ENCODE measurements at regions not wholly inside any gene's neighbourhood (a gene's known extent, or its start where the extent isn't known, plus 50 kb on each side); places are given as distances from the start of the nearest gene placed in this dataset.
"Not testable (repeated sequence)": the region's sequence is repeated elsewhere in the genome, so short reads cannot be mapped to it uniquely, and the experiment has no call there.

- DNase-seq (ENCODE audit: low spot score): no peak
These were observed 573.1 kb upstream of the KLF4 start for GRCh38 chr9:108062680-108063079.

DNA sequence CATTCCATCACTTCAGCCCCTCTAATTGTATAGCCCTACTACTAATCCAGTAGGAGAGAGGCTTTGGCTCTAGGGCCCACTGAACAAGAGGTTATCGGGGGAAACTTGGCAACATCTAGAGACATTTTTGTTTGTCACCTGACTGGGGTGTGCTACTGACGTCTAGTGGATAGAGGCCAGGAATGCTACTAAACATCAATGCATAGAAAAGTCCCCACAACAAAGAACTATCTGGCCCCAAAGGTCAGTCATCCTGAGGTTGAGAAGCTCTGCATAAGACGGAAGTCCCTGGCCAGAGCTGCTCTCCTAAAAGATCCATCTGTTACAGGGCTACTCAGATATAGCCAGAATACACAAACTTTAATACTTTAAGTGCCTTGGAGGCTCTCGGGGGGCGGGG, 570.6 kb upstream of the KLF4 start:
- DNase-seq (ENCODE audit: low spot score): no peak

- no peak for DNase-seq (ENCODE audit: low spot score)
These were observed 568.7 kb upstream of the KLF4 start for GRCh38 chr9:108058135-108058814.

- no peak for DNase-seq (ENCODE audit: low spot score)
These were observed 568.0 kb upstream of the KLF4 start for GRCh38 chr9:108057421-108058134.

- no peak for DNase-seq (ENCODE audit: low spot score)
These were observed 567.3 kb upstream of the KLF4 start for GRCh38 chr9:108056805-108057386.

GRCh38 chr9:108056084-108056804, 566.7 kb upstream of the KLF4 start:
- no peak for DNase-seq (ENCODE audit: low spot score)

GRCh38 chr9:108054131-108054630, 564.6 kb upstream of the KLF4 start:
- no peak for DNase-seq (ENCODE audit: low spot score)

DNA sequence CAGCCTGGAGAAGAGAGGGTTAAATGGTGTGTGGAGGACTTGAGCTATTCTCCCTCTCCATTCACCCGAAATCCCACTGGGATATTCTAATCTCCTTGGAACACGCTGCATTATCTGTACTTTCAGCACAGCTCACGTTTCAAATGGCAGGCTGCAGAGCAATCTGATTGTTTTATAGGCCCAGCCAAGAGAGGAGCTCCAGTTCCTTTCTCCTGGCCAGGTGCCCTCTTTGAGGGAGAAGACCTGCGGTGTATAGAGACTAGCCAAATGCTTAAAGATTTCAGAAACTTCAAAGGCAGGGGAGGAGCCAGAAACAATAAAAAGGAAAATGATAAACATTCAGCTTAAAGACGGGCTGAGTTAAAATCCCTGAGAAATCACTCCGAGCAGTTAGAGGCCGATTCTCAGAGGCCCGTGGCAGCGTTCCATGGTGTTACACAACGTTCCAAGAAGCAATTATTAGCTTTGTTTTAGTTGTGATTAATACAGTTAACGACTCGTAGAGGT, 564.0 kb upstream of the KLF4 start:
- no peak for DNase-seq (ENCODE audit: low spot score)

GRCh38 chr9:108052431-108053080, 563.0 kb upstream of the KLF4 start:
- no peak for DNase-seq (ENCODE audit: low spot score)

DNA sequence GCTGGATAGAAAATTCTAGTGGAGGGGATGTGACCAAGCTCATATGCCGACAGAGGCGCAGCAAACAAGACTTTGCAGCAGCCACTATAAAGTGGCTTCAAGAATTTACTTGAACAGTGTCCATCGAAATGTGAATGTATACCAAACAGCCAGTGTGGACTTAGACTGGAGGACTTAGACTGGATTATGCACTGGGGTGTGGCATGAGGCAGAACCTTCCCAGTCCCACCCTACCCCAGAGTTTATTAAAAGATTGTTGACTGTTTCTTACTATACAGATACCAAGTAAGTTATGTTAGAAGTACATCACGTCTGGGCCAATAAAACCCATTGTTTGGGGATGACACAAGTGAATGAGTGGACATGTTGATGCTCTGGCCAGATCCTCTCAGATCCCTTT, 561.3 kb upstream of the KLF4 start:
- no peak for DNase-seq (ENCODE audit: low spot score)

DNA sequence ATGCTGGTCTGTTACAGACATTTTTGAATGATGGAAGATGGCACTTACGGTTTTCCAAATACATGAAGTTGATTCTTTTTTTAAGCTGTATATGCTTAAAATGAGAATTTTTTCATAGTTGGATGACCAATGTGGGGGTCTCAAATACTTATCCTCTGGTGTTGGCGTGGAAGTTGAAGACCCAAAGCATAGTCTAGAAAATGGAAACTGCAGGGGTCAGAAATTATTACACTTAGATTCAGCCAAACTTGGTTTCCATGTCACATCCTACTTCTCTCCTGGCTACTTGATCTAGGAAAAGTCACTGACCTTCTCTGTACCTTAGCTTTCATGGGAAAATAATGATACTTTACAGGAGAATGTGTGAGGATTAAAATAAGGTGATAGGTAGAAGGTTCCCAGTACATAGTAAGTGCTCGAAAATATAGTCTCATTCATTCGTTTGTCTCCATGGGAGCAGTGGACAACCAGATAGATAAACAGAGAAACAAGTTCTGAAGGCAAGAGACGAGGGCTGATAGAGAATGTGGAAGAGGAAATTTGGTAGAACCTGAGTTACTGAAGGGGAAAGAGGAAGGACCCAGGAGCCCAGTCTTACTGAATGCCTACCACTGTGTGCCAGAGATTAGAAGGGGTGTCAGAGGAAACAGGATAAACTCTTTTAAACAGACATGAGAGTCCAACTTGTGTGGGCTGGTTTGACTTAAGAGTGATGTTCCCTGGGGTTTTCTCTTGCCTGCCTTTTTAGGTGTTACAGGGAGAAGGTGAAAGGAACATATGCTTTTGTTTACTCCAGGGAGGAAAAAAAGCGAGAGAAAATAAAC, 560.3 kb upstream of the KLF4 start:
- DNase-seq (ENCODE audit: low spot score): no peak

GRCh38 chr9:108049026-108049607, 559.5 kb upstream of the KLF4 start:
- DNase-seq (ENCODE audit: low spot score): no peak

- DNase-seq (ENCODE audit: low spot score): no peak
These were observed 558.9 kb upstream of the KLF4 start for GRCh38 chr9:108048406-108049025.

- not testable (repeated sequence) for DNase-seq (ENCODE audit: low spot score)
These were observed 558.2 kb upstream of the KLF4 start for GRCh38 chr9:108047777-108048176.

GRCh38 chr9:108047264-108047663, 557.7 kb upstream of the KLF4 start:
- no peak for DNase-seq (ENCODE audit: low spot score)

DNA sequence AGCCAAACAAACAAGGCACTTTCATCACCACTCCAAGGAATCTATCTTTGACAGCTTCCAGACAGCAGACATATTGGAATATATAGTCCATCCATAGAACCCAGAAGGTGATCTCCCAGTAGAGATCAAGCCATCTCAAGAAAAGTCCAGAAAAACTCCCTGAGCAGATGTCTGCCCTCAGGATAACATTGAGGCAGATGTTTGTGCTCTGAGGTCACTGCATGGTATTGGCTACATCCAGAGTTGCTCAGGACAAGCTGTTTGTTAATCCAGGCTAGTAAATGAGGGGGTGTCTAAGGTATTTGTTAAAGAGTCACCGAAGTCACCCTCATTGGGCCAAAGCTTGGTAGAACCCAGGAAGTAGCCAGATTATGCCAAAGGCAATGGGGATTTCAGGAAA, 556.3 kb upstream of the KLF4 start:
- DNase-seq (ENCODE audit: low spot score): no peak

GRCh38 chr9:108043585-108043984, 554.0 kb upstream of the KLF4 start:
- DNase-seq (ENCODE audit: low spot score): no peak

- DNase-seq (ENCODE audit: low spot score): no peak
These were observed 552.0 kb upstream of the KLF4 start for GRCh38 chr9:108041551-108041950.

DNA sequence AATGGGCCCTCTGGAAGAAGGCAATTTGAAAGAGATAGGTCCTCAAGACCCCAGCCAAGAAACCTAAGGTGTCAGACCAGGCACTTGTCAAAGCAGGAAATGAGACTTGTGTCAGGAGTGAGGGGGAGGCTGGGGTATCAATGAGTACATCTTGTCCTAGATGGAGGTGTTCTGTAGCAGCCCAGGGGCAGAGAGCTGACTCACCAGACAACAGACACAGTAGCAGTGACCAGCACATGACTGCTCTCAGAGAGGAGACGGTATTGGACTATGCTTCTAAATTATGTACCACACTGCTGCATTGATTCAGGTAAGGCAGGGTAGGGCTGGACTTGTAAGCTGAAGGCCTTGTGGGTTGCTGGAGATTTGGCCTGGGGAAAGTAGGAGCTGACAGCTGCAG, 551.2 kb upstream of the KLF4 start:
- no peak for DNase-seq (ENCODE audit: low spot score)

DNA sequence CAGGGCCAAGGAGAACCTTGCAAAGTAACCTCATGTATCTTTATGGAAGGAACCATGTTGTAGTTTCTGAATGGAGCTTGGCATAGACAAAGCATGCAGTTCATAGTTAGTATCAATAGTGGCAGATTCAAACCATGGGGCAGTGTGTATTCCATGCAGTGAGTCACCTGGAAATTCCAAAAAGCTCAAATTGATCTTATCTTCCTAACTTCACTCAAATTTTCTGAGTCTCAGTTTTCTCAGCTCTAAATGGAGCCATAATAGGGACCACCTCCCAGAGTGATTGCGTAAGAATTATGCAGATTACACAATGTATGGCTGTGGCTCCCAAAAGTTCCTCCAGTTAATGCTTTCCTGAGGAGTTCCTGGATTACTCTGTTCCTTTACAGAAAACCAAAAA, 549.9 kb upstream of the KLF4 start:
- DNase-seq (ENCODE audit: low spot score): no peak
